ENCODE measurements at regions not wholly inside any gene's neighbourhood (a gene's known extent, or its start where the extent isn't known, plus 50 kb on each side); places are given as distances from the start of the nearest gene placed in this dataset.

- Histone ChIP-seq H3K4me3 (replicated peaks; ENCODE audit: insufficient read depth, low read length) (no peak overlapping the region), H3K27ac (replicated peaks) (no peak overlapping the region), H3K27me3 (ENCODE audit: insufficient read depth, poor library complexity, severe bottlenecking) (no peaks in the 10 kb centered on the region)
- no peak for DNase-seq (ENCODE audit: low read depth in 1 of 2, low spot score in 1 of 2)
- TF ChIP-seq GABPA (IDR thresholded peaks at IDR 0.05; ENCODE audit: low read depth) (no peak), POLR2AphosphoS5 (IDR thresholded peaks at IDR 0.05; ENCODE audit: low read depth) (no peak), SPI1 (IDR thresholded peaks at IDR 0.05; ENCODE audit: borderline replicate concordance, low read depth) (no peak)
- TF ChIP-seq, protein P1, sequence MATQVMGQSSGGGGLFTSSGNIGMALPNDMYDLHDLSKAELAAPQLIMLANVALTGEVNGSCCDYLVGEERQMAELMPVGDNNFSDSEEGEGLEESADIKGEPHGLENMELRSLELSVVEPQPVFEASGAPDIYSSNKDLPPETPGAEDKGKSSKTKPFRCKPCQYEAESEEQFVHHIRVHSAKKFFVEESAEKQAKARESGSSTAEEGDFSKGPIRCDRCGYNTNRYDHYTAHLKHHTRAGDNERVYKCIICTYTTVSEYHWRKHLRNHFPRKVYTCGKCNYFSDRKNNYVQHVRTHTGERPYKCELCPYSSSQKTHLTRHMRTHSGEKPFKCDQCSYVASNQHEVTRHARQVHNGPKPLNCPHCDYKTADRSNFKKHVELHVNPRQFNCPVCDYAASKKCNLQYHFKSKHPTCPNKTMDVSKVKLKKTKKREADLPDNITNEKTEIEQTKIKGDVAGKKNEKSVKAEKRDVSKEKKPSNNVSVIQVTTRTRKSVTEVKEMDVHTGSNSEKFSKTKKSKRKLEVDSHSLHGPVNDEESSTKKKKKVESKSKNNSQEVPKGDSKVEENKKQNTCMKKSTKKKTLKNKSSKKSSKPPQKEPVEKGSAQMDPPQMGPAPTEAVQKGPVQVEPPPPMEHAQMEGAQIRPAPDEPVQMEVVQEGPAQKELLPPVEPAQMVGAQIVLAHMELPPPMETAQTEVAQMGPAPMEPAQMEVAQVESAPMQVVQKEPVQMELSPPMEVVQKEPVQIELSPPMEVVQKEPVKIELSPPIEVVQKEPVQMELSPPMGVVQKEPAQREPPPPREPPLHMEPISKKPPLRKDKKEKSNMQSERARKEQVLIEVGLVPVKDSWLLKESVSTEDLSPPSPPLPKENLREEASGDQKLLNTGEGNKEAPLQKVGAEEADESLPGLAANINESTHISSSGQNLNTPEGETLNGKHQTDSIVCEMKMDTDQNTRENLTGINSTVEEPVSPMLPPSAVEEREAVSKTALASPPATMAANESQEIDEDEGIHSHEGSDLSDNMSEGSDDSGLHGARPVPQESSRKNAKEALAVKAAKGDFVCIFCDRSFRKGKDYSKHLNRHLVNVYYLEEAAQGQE (IDR thresholded peaks at IDR 0.05; ENCODE audit: insufficient replicate concordance, low read depth): no peak
- TF ChIP-seq, protein P2, sequence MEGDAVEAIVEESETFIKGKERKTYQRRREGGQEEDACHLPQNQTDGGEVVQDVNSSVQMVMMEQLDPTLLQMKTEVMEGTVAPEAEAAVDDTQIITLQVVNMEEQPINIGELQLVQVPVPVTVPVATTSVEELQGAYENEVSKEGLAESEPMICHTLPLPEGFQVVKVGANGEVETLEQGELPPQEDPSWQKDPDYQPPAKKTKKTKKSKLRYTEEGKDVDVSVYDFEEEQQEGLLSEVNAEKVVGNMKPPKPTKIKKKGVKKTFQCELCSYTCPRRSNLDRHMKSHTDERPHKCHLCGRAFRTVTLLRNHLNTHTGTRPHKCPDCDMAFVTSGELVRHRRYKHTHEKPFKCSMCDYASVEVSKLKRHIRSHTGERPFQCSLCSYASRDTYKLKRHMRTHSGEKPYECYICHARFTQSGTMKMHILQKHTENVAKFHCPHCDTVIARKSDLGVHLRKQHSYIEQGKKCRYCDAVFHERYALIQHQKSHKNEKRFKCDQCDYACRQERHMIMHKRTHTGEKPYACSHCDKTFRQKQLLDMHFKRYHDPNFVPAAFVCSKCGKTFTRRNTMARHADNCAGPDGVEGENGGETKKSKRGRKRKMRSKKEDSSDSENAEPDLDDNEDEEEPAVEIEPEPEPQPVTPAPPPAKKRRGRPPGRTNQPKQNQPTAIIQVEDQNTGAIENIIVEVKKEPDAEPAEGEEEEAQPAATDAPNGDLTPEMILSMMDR (IDR thresholded peaks at IDR 0.05; ENCODE audit: insufficient read depth, low read length): no peak
Measured at GRCh38 chr11:25953006-25953405, 378.9 kb upstream of the ANO3 start.

DNA sequence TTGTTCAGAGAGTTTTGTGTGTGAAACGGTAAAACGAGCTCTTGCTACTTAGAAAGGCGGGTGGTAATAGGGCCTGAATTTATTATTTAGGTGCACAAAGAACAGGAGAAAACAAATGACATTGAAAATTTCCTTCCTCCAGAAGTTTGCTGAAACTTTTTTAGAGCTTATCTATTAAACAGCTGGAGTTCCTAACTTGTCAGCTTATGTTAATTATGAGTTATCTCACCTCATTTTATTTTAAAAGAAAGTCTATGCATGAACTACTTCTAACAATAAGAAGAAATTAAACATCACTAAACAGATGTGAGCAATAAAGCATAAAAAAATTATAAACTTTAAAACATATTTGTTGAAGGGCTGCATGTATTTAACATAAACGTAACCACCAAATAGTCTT, 373.9 kb upstream of the ANO3 start:
- no peak for DNase-seq (ENCODE audit: low read depth in 1 of 2, low spot score in 1 of 2)
- H3K27me3 ChIP-seq (ENCODE audit: insufficient read depth, poor library complexity, severe bottlenecking): no peaks in the 10 kb centered on the region
- H3K4me3 ChIP-seq (replicated peaks; ENCODE audit: insufficient read depth, low read length): no peak overlapping the region
- TF ChIP-seq, protein P2 (IDR thresholded peaks at IDR 0.05; ENCODE audit: insufficient read depth, low read length): no peak
- no peak for TF ChIP-seq SPI1 (IDR thresholded peaks at IDR 0.05; ENCODE audit: borderline replicate concordance, low read depth)
- TF ChIP-seq POLR2AphosphoS5 (IDR thresholded peaks at IDR 0.05; ENCODE audit: low read depth): no peak
- TF ChIP-seq GABPA (IDR thresholded peaks at IDR 0.05; ENCODE audit: low read depth): no peak
- TF ChIP-seq, protein P1 (IDR thresholded peaks at IDR 0.05; ENCODE audit: insufficient replicate concordance, low read depth): no peak
- no peak overlapping the region for H3K27ac ChIP-seq (replicated peaks)

DNA sequence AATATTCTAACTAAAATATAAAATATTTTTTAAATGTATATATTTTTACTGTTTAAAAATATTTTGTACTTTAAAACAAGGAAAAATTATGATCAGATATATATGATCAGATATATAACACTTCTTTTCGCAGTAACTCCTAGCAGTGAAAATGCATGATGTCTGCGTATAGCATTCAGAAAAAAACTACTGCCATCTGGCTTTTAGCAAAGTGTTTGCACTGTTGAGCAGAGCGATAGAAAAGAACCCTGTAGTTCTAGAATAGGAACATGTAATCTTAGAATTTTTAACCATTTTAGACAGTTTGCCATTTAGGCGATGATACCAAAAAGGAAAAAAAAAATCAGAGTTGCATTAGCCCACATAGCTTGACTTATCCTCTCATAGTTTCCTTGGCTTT, 370.4 kb upstream of the ANO3 start:
- H3K27me3 ChIP-seq (ENCODE audit: insufficient read depth, poor library complexity, severe bottlenecking): no peaks in the 10 kb centered on the region
- no peak for DNase-seq (ENCODE audit: low read depth in 1 of 2, low spot score in 1 of 2)
- H3K27ac ChIP-seq (replicated peaks): no peak overlapping the region
- TF ChIP-seq, protein P1 (IDR thresholded peaks at IDR 0.05; ENCODE audit: insufficient replicate concordance, low read depth): no peak
- TF ChIP-seq SPI1 (IDR thresholded peaks at IDR 0.05; ENCODE audit: borderline replicate concordance, low read depth): no peak
- TF ChIP-seq, protein P2 (IDR thresholded peaks at IDR 0.05; ENCODE audit: insufficient read depth, low read length): no peak
- TF ChIP-seq POLR2AphosphoS5 (IDR thresholded peaks at IDR 0.05; ENCODE audit: low read depth): no peak
- TF ChIP-seq GABPA (IDR thresholded peaks at IDR 0.05; ENCODE audit: low read depth): no peak
- H3K4me3 ChIP-seq (replicated peaks; ENCODE audit: insufficient read depth, low read length): no peak overlapping the region
